Lower leg skin (tissue), 4 donors: ENCODE measurements at regions not wholly inside any gene's neighbourhood (a gene's known extent, or its start where the extent isn't known, plus 50 kb on each side); places are given as distances from the start of the nearest gene placed in this dataset.
A peak's percentile ranks its signal among the peaks of the same experiment; 100 is the strongest.

Source experiments
- DNase-seq, 2 donors: peaks; one replicate each; pipeline ENCODE4 v3.0.0-alpha.2; 2019; ENCODE audit warnings: low spot score in 2 of 2
- H3K4me3 ChIP-seq: fragments of 200-600 bp; sonication (generic); 2 replicates; pipeline ENCODE4 v1.5.1; 2017; ENCODE audit warnings: mild to moderate bottlenecking, low read depth; ENCODE audit not compliant: poor library complexity, severe bottlenecking
- POLR2A ChIP-seq, 2 donors: fragments of 450-650 bp; IDR thresholded peaks; one replicate each; pipeline ENCODE4 v1.6.1; 2016 to 2017; ENCODE audit warnings: antibody characterized with exemption in 2 of 2, mild to moderate bottlenecking in 1 of 2, moderate library complexity in 1 of 2
- WGBS, 2 donors: methylation state at CpG; one replicate each; pipeline ENCODE4 v1.1.5; 2018; 5-methylcytosine and 5-hydroxymethylcytosine counted together
- intact Hi-C: fragments of 100-400 bp; cut with DNase I; formaldehyde crosslinking; loops from one replicate; pipeline ENCODE4 v1.15.0; 2023; ENCODE audit warnings: low total_unique reads
- TF ChIP-seq, protein P1 (sequence below), 3 donors: fragments of 450-650 bp; IDR thresholded peaks; one replicate each; pipeline ENCODE4 v1.5.1; 2016; ENCODE audit warnings: antibody characterized with exemption in 3 of 3, mild to moderate bottlenecking in 3 of 3, moderate library complexity in 2 of 3

DNA sequence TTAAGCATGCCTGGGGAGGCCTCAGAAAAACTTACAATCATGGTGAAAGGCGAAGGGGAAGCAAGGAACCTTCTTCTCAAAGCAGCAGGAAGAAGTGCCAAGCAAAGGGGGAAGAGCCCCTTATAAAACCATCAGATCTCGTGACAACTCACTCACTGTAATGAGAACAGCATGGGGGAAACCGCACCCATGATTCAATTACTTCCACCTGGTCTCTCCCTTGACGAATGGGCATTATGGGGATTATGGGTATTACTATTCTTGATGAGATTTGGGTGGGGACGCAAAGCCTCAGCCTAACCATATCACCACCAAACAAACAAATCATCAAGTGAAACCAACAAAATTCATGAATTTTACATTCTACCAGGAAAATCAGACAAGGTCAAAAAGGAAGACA, 76.7 kb upstream of the TAB3 start:
- WGBS, 2 donors = 63 to 83% methylated on average over 5 of the region's 5 CpGs
- no peak for DNase-seq
- H3K4me3 ChIP-seq = no peak overlapping the region
- TF ChIP-seq, protein P1, sequence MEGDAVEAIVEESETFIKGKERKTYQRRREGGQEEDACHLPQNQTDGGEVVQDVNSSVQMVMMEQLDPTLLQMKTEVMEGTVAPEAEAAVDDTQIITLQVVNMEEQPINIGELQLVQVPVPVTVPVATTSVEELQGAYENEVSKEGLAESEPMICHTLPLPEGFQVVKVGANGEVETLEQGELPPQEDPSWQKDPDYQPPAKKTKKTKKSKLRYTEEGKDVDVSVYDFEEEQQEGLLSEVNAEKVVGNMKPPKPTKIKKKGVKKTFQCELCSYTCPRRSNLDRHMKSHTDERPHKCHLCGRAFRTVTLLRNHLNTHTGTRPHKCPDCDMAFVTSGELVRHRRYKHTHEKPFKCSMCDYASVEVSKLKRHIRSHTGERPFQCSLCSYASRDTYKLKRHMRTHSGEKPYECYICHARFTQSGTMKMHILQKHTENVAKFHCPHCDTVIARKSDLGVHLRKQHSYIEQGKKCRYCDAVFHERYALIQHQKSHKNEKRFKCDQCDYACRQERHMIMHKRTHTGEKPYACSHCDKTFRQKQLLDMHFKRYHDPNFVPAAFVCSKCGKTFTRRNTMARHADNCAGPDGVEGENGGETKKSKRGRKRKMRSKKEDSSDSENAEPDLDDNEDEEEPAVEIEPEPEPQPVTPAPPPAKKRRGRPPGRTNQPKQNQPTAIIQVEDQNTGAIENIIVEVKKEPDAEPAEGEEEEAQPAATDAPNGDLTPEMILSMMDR (IDR thresholded peaks at IDR 0.05) = no peak
- TF ChIP-seq POLR2A (IDR thresholded peaks at IDR 0.05) = no peak
- intact Hi-C loops = no loop called here

DNA sequence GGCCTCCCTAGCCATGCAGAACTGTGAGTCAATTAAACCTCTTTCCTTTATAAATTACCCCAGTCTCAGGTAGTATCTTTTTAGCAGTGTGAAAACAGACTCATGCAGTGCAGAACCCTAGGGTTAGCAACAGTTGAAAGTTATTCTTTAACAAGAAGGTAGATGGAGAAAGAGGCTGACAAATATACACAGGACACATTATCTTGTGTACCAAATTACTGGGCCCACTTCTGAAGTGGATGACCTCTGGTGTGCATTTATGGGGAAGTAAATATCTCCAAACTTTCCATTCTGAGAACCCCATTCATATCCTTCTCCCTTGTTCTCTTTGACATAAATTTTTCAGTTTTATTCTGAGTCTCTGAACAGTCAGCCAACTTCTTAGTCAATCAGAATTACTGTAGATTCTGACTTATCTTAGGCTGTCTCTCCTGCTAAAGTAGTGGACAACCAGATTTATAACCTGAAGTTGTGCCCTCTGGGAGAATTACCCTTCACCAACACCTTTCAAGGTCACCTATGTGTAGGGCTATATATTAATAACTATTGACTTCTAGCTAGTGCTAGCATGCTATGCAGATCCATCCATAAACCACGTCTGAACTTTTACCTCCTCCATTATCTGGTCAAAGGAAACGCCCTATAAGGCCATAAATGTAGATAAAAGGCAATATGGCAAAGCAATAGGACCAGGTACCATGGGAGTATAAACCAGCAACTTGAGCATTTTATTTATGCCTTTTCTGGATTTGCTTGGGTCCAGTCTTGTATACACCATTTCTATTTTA, 72.5 kb upstream of the TAB3 start:
- intact Hi-C loops = no loop called here
- 65 to 85% methylated on average over 2 of the region's 2 CpGs for WGBS, 2 donors
- no peak overlapping the region for H3K4me3 ChIP-seq
- DNase-seq = no peak
- TF ChIP-seq POLR2A (IDR thresholded peaks at IDR 0.05) = no peak
- TF ChIP-seq, protein P1 (IDR thresholded peaks at IDR 0.05) = no peak

DNA sequence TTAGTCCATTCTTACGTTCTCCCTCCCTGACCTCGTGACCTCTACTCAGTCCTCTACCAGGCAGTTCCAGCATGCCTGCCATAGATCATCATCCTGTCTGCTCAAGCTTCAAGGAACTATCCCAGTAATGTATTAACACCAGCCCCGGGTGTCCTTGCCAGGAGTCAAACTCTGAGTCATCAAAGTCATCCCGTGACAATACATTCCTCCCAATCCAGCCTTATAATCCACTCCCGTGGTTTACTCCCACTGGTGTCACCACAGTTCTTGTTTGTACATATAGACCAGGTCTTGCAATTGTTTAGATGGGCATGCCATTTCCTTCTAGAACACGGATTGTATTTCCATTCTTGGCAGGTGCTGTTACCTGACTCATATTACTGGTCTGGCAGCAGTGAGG, 68.7 kb upstream of the TAB3 start:
- intact Hi-C loops = no loop called here
- no peak overlapping the region for H3K4me3 ChIP-seq
- 27 to 51% methylated on average over 6 of the region's 6 CpGs for WGBS, 2 donors
- TF ChIP-seq, protein P1 (IDR thresholded peaks at IDR 0.05) = no peak
- TF ChIP-seq POLR2A (IDR thresholded peaks at IDR 0.05) = no peak
- DNase-seq = peak in 1 of 2 donors; percentile 14

DNA sequence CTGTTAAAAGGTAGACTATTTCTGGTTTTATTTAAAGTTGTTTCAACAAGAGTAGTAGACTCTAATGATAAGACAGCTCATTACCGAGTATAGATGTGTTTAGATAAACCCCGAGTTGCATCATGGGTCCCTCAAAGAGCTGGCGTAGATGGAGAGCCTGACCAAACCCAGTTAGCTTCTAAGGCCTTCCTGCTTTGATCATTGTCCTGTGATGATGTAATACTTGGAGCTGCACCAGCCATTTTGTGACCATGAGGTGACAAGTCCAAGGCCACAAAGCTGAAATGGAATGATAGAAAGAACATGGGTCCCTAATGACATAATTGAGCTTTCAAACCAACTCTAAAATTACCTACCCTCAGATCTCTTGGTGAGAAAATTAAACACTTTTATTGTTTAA, 66.6 kb upstream of the TAB3 start:
- intact Hi-C loops = no loop called here
- H3K4me3 ChIP-seq = no peak overlapping the region
- DNase-seq = no peak
- no peak for TF ChIP-seq POLR2A (IDR thresholded peaks at IDR 0.05)
- TF ChIP-seq, protein P1 (IDR thresholded peaks at IDR 0.05) = no peak
- WGBS, 2 donors = 83 to 84% methylated on average over 3 of the region's 3 CpGs

DNA sequence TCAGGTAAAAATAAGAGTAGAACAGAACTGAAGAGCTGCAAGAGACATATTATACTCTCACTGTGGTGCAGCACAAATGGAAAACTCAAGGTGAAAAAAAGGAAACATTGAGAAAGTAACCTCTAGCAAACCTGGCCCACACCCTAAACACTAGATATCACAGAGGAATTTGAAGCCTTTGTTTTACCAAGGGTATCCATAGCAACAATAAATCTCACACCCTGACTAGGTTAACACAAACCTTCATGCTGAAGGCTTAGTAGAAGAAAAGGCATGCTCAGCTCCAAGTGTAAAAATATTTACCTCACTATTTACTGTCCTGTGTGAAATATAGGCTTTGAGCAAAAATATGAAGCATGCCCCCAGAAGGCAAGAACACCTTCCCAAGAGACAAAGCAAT, 61.9 kb upstream of the TAB3 start:
- DNase-seq = no peak
- TF ChIP-seq, protein P1 (IDR thresholded peaks at IDR 0.05) = no peak
- TF ChIP-seq POLR2A (IDR thresholded peaks at IDR 0.05) = no peak
- H3K4me3 ChIP-seq = no peak overlapping the region
- intact Hi-C loops = no loop called here

DNA sequence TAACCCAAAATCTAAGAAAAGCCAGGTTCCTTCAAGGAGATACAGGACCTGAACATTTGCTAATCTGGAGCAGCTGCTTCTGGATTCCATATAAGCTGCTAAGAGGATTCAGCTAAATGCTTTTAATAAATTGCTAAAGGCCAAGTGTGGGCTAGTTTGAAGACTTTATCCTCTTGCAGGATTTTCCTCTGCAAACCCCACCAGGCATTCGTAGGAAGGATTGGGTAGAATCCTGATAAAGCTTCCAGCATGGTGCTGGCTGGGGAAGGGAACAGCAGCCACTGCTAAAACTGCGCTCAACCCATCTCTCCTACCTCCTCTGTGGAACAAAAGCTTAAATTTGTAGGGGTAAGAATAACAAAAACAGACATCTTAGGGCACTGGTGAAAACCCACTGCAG, 61.3 kb upstream of the TAB3 start:
- no peak for TF ChIP-seq POLR2A (IDR thresholded peaks at IDR 0.05)
- TF ChIP-seq, protein P1 (IDR thresholded peaks at IDR 0.05) = no peak
- intact Hi-C loops = no loop called here
- 68 to 100% methylated on average over 2 of the region's 2 CpGs for WGBS, 2 donors
- H3K4me3 ChIP-seq = no peak overlapping the region
- no peak for DNase-seq
